ENCODE measurements at regions not wholly inside any gene's neighbourhood (a gene's known extent, or its start where the extent isn't known, plus 50 kb on each side); places are given as distances from the start of the nearest gene placed in this dataset.

DNA sequence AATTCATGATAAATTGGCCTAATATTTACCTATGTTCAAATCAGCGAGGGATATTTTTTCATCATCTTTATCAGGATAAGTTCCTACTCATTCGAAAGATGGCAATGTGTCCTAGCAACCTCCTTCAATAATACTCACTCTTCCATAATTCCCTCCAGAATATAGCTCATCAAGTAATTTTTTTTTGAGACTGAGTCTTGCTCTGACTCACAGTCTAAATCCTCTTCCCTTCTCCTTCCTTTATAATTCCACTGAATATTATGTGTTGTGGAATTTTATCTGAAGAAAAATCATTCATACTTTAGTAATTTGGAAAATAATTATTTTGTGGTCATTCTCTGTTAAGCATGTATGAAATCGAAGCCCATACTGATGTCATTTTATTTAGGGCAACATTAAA lies 663.8 kb downstream of the FLRT2 start:
- Histone ChIP-seq H3K27ac (ENCODE audit: low read depth, low read length) (no peak overlapping the region), H3K79me2 (ENCODE audit: control insufficient read depth, low read length) (no peaks in the 10 kb centered on the region), H3K27me3 (ENCODE audit: control insufficient read depth, low read length) (no peaks in the 10 kb centered on the region), H3K4me2 (ENCODE audit: low read length) (no peak overlapping the region), H3K4me1 (ENCODE audit: control insufficient read depth, low read length) (no peaks in the 10 kb centered on the region), H3K9me3 (ENCODE audit: control insufficient read depth, insufficient read depth, low read length) (no peaks in the 10 kb centered on the region), H3F3A (ENCODE audit: control insufficient read depth, insufficient read depth) (no peaks in the 10 kb centered on the region), H3K36me3 (ENCODE audit: control insufficient read depth, low read length) (no peaks in the 10 kb centered on the region), H4K20me1 (ENCODE audit: control insufficient read depth, insufficient read depth, low read depth, low read length) (no peaks in the 10 kb centered on the region), H3K4me3 (ENCODE audit: low read length) (no peak overlapping the region), H3K9me2 (replicated peaks; ENCODE audit: control insufficient read depth, low read length) (no peaks in the 10 kb centered on the region)
- TF ChIP-seq, protein P1, sequence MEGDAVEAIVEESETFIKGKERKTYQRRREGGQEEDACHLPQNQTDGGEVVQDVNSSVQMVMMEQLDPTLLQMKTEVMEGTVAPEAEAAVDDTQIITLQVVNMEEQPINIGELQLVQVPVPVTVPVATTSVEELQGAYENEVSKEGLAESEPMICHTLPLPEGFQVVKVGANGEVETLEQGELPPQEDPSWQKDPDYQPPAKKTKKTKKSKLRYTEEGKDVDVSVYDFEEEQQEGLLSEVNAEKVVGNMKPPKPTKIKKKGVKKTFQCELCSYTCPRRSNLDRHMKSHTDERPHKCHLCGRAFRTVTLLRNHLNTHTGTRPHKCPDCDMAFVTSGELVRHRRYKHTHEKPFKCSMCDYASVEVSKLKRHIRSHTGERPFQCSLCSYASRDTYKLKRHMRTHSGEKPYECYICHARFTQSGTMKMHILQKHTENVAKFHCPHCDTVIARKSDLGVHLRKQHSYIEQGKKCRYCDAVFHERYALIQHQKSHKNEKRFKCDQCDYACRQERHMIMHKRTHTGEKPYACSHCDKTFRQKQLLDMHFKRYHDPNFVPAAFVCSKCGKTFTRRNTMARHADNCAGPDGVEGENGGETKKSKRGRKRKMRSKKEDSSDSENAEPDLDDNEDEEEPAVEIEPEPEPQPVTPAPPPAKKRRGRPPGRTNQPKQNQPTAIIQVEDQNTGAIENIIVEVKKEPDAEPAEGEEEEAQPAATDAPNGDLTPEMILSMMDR (IDR thresholded peaks at IDR 0.05; ENCODE audit: low read depth, low read length, poor library complexity, severe bottlenecking), result no peak
- TF ChIP-seq EZH2phosphoT487 (IDR thresholded peaks at IDR 0.05; ENCODE audit: borderline replicate concordance, low read length), result no peak

DNA sequence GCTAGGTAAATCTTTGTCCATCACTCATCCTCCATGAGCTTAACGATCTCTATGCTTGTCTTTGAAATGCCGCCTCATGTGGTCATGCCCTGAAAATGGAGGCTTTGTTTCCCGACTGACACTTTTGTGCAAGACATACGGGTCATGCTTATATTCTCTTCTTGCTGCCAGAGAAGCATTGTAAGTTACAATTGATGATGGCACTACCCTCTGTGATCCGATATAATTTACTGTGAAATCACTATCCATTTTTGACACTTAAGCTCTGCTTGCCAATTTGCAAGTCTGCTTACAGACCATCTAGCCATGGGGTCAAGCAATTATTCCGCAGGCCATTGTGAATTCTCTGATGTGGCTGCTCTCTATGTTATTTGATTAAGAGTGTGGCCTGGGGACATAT lies 650.0 kb downstream of the FLRT2 start:
- Histone ChIP-seq H3K79me2 (ENCODE audit: control insufficient read depth, low read length) (no peaks in the 10 kb centered on the region), H3K4me3 (ENCODE audit: low read length) (no peak overlapping the region), H3K4me1 (ENCODE audit: control insufficient read depth, low read length) (no peaks in the 10 kb centered on the region), H3K9me3 (ENCODE audit: control insufficient read depth, insufficient read depth, low read length) (no peaks in the 10 kb centered on the region), H3K36me3 (ENCODE audit: control insufficient read depth, low read length) (no peaks in the 10 kb centered on the region), H3K27me3 (ENCODE audit: control insufficient read depth, low read length) (no peaks in the 10 kb centered on the region), H3K27ac (ENCODE audit: low read depth, low read length) (no peak overlapping the region), H4K20me1 (ENCODE audit: control insufficient read depth, insufficient read depth, low read depth, low read length) (no peaks in the 10 kb centered on the region), H3K9me2 (replicated peaks; ENCODE audit: control insufficient read depth, low read length) (no peaks in the 10 kb centered on the region), H3K4me2 (ENCODE audit: low read length) (no peak overlapping the region), H3F3A (ENCODE audit: control insufficient read depth, insufficient read depth) (no peaks in the 10 kb centered on the region)
- TF ChIP-seq, protein P1 (IDR thresholded peaks at IDR 0.05; ENCODE audit: low read depth, low read length, poor library complexity, severe bottlenecking), result no peak
- TF ChIP-seq EZH2phosphoT487 (IDR thresholded peaks at IDR 0.05; ENCODE audit: borderline replicate concordance, low read length), result no peak

DNA sequence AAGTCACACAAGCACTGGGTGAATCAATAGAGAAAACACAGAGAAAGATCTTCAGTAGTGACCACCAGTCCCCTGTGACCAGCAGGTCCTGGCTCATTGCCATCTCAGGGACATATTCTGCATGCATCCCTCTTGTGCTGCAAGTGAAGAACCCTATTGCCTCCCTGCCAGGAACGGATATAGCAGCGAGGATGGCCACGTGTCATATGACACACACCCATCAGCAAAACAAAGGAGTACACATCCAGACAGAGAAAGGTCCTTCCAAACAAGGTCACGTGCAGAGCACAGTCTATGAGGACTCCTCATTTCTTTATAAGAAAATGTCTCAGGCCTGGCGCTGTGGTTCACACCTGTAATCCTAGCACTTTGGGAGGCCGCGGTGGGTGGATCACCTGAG lies 638.4 kb downstream of the FLRT2 start:
- no peaks in the 10 kb centered on the region for H3K36me3 ChIP-seq (ENCODE audit: control insufficient read depth, low read length)
- no peak overlapping the region for H3K4me2 ChIP-seq (ENCODE audit: low read length)
- H3K9me3 ChIP-seq (ENCODE audit: control insufficient read depth, insufficient read depth, low read length), result no peaks in the 10 kb centered on the region
- no peak overlapping the region for H3K4me3 ChIP-seq (ENCODE audit: low read length)
- H4K20me1 ChIP-seq (ENCODE audit: control insufficient read depth, insufficient read depth, low read depth, low read length), result no peaks in the 10 kb centered on the region
- no peaks in the 10 kb centered on the region for H3F3A ChIP-seq (ENCODE audit: control insufficient read depth, insufficient read depth)
- H3K9me2 ChIP-seq (replicated peaks; ENCODE audit: control insufficient read depth, low read length), result no peaks in the 10 kb centered on the region
- H3K27ac ChIP-seq (ENCODE audit: low read depth, low read length), result no peak overlapping the region
- no peaks in the 10 kb centered on the region for H3K79me2 ChIP-seq (ENCODE audit: control insufficient read depth, low read length)
- H3K27me3 ChIP-seq (ENCODE audit: control insufficient read depth, low read length), result no peaks in the 10 kb centered on the region
- no peak for TF ChIP-seq EZH2phosphoT487 (IDR thresholded peaks at IDR 0.05; ENCODE audit: borderline replicate concordance, low read length)
- TF ChIP-seq, protein P1 (IDR thresholded peaks at IDR 0.05; ENCODE audit: low read depth, low read length, poor library complexity, severe bottlenecking), result no peak
- H3K4me1 ChIP-seq (ENCODE audit: control insufficient read depth, low read length), result no peaks in the 10 kb centered on the region

DNA sequence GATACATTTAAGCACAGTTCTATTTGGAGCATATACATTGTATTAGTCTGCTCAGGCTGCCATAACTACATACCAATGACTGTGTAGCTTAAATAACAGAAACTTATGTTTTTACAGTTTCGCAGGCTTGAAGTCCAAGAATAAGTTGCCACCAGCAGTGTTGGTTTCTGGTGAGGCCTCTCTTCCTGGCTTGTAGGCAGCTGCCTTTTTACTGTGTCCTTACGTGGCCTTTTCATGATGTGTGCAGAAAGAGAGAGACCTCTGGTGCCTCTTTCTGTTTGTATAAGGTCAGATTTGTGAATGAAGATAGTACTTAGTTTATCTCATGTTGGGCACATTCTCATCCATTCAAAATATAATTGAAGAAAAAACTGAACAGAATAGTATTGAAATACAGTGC lies 636.6 kb downstream of the FLRT2 start:
- no peaks in the 10 kb centered on the region for H3K4me1 ChIP-seq (ENCODE audit: control insufficient read depth, low read length)
- H3K4me2 ChIP-seq (ENCODE audit: low read length), result no peak overlapping the region
- H3F3A ChIP-seq (ENCODE audit: control insufficient read depth, insufficient read depth), result no peaks in the 10 kb centered on the region
- no peaks in the 10 kb centered on the region for H3K36me3 ChIP-seq (ENCODE audit: control insufficient read depth, low read length)
- H4K20me1 ChIP-seq (ENCODE audit: control insufficient read depth, insufficient read depth, low read depth, low read length), result no peaks in the 10 kb centered on the region
- no peaks in the 10 kb centered on the region for H3K27me3 ChIP-seq (ENCODE audit: control insufficient read depth, low read length)
- no peaks in the 10 kb centered on the region for H3K79me2 ChIP-seq (ENCODE audit: control insufficient read depth, low read length)
- H3K9me2 ChIP-seq (replicated peaks; ENCODE audit: control insufficient read depth, low read length), result no peaks in the 10 kb centered on the region
- H3K27ac ChIP-seq (ENCODE audit: low read depth, low read length), result no peak overlapping the region
- H3K4me3 ChIP-seq (ENCODE audit: low read length), result no peak overlapping the region
- no peak for TF ChIP-seq EZH2phosphoT487 (IDR thresholded peaks at IDR 0.05; ENCODE audit: borderline replicate concordance, low read length)
- no peaks in the 10 kb centered on the region for H3K9me3 ChIP-seq (ENCODE audit: control insufficient read depth, insufficient read depth, low read length)
